Mucosa of descending colon (tissue), 3 donors: ENCODE measurements at regions not wholly inside any gene's neighbourhood (a gene's known extent, or its start where the extent isn't known, plus 50 kb on each side); places are given as distances from the start of the nearest gene placed in this dataset.

Source experiments
- ATAC-seq: fragments of 200-7000 bp; cut with Tn5 transposase; one replicate; pipeline ENCODE4 v1.9.1; 2020; ENCODE audit warnings: mild to moderate bottlenecking, moderate library complexity
- DNase-seq, 3 donors: peaks; one replicate each; pipeline ENCODE4 v3.0.0-alpha.2; 2020
- H3K36me3 ChIP-seq: fragments of 200-600 bp; one replicate; pipeline ENCODE4 v1.8.0; 2021; ENCODE audit warnings: low read depth, mild to moderate bottlenecking
- H3K4me1 ChIP-seq: fragments of 200-600 bp; one replicate; pipeline ENCODE4 v1.8.0; 2021; ENCODE audit warnings: low read depth, mild to moderate bottlenecking
- H3K4me3 ChIP-seq: fragments of 200-600 bp; one replicate; pipeline ENCODE4 v1.8.0; 2021; ENCODE audit warnings: mild to moderate bottlenecking
- H3K9me3 ChIP-seq: fragments of 200-600 bp; one replicate; pipeline ENCODE4 v1.8.0; 2021; ENCODE audit warnings: mild to moderate bottlenecking
- intact Hi-C, 2 donors: fragments of 100-400 bp; cut with DNase I in 1 of 2; cut with micrococcal nuclease in 1 of 2; formaldehyde crosslinking; loops; one replicate each; pipeline versions ENCODE4 v1.11.0 to v1.11.1; 2022; cut with DNase I, micrococcal nuclease
- TF ChIP-seq, protein P1 (sequence below): fragments of 200-600 bp; IDR thresholded peaks from one replicate; pipeline ENCODE4 v1.8.0; 2022; ENCODE audit warnings: antibody characterized with exemption, mild to moderate bottlenecking
- donor health status: DM: no; HTN: no; CAD: no; lungs with moderate emphysema.
- donor health status: DM: no; HTN: no; CAD: no.
- donor health status: DM: no; HTN: yes; CAD: no.

DNA sequence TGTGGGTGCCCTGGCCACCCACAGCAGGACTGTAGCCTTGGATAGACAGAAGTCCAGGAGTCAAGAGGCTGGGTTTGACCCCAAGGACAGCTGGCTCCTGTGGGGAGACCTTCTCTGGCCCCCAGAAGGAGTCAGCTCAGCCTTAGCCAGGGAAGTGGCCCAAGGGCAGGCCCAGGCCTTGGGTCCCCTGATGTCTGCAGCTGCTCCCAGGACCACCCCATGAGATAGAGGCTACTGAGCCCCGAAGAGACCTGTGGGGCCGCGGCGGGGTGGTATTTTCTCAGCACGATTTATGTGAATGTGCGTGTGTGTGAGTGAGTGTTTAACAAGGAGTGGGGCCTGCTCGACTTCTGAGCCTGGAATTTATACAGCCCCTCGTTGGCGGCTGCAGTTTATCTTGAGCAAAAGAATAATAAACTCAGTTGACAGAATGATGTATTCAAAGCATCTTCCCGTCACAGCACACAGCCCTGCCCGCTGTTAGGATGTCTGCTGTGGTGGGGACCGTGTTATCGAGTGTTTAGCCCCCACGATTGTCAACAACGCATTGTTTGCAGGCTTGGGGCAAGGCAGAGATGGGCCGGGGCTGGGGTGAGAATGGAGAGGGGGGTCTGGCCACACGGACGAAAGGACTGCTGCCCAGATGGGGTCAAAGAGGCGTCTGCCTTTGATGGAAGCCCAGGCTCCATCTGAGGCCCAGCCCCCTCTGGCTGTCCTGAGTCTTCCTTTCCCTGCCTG, 163.3 kb downstream of the VEGFA start:
- DNase-seq (no peak), ATAC-seq (no peak)
- Histone ChIP-seq H3K9me3 (no peaks in the 10 kb centered on the region), H3K4me3 (no peak overlapping the region), H3K4me1 (peaks cover 2% of the 10 kb centered on the region), H3K36me3 (no peaks in the 10 kb centered on the region)
- intact Hi-C loops, result no loop called here
- TF ChIP-seq, protein P1, sequence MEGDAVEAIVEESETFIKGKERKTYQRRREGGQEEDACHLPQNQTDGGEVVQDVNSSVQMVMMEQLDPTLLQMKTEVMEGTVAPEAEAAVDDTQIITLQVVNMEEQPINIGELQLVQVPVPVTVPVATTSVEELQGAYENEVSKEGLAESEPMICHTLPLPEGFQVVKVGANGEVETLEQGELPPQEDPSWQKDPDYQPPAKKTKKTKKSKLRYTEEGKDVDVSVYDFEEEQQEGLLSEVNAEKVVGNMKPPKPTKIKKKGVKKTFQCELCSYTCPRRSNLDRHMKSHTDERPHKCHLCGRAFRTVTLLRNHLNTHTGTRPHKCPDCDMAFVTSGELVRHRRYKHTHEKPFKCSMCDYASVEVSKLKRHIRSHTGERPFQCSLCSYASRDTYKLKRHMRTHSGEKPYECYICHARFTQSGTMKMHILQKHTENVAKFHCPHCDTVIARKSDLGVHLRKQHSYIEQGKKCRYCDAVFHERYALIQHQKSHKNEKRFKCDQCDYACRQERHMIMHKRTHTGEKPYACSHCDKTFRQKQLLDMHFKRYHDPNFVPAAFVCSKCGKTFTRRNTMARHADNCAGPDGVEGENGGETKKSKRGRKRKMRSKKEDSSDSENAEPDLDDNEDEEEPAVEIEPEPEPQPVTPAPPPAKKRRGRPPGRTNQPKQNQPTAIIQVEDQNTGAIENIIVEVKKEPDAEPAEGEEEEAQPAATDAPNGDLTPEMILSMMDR, result no peak

DNA sequence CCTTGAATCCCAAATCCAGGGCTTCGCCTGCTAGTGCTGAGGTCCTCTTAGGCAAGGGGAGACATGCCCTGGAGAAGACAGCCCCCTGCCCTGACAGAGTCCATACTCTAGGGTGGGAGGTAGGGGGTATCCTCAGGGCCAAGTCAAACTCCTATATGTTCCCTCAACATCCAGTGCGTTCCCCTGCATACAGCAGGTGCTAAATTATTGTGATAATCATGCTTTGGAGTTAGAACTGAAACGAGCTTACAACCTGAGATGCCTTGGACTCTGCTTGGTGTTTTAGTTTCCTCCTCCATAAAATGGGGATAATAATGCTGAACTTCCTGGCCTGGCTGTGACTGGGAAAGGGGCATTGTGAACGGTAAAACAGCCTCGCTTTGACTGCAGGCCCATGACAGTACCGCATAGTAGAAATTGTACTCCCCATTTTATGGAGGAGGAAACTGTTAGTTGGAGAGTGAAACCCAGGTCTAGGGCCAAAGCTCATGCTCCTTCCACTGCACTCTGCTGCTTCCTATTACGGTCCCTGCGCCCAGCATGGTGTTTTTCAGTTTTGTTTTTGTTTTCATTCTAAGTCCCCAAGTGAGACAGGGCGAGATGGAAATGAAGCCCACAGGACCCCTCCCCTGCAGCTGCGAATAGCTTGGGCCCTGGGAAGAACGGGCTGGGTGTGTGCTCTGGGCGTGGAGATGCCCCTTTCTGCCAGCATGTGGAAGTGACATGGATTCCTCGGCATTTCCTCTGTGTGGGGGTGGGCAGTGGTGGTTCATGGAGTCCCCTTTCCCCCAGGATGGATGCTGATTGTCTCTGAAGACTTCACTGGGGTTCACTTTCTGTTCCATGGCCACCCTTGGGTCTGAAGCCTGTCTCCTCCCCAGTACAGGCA, 162.5 kb downstream of the VEGFA start:
- Histone ChIP-seq H3K4me1 (peaks cover 10% of the 10 kb centered on the region), H3K9me3 (no peaks in the 10 kb centered on the region), H3K4me3 (no peak overlapping the region), H3K36me3 (no peaks in the 10 kb centered on the region)
- TF ChIP-seq, protein P1, result no peak
- intact Hi-C loops, result no loop called here
- ATAC-seq, result peak; percentile 40
- DNase-seq, result no peak

GRCh38 chr6:43931201-43931600, 161.2 kb downstream of the VEGFA start:
- no peak for DNase-seq
- H3K9me3 ChIP-seq, result no peaks in the 10 kb centered on the region
- H3K4me1 ChIP-seq, result peaks cover 14% of the 10 kb centered on the region
- intact Hi-C loops, result no loop called here
- ATAC-seq, result no peak
- H3K4me3 ChIP-seq, result no peak overlapping the region
- no peaks in the 10 kb centered on the region for H3K36me3 ChIP-seq
- TF ChIP-seq, protein P1, result no peak

GRCh38 chr6:43930440-43931154, 160.6 kb downstream of the VEGFA start:
- TF ChIP-seq, protein P1, result no peak
- Histone ChIP-seq H3K9me3 (no peaks in the 10 kb centered on the region), H3K4me1 (peaks cover 18% of the 10 kb centered on the region), H3K36me3 (no peaks in the 10 kb centered on the region), H3K4me3 (no peak overlapping the region)
- DNase-seq, result no peak
- no peak for ATAC-seq
- intact Hi-C loops, result no loop called here

- ATAC-seq, result no peak
- TF ChIP-seq, protein P1, result no peak
- Histone ChIP-seq H3K9me3 (no peaks in the 10 kb centered on the region), H3K4me1 (peaks cover 18% of the 10 kb centered on the region), H3K36me3 (no peaks in the 10 kb centered on the region), H3K4me3 (no peak overlapping the region)
- intact Hi-C loops, result no loop called here
- DNase-seq, result no peak
Observed at GRCh38 chr6:43929511-43929910, 159.5 kb downstream of the VEGFA start.
